ENCODE measurements at regions not wholly inside any gene's neighbourhood (a gene's known extent, or its start where the extent isn't known, plus 50 kb on each side); places are given as distances from the start of the nearest gene placed in this dataset.

- no peak for TF ChIP-seq EZH2 (optimal IDR thresholded peaks at IDR 0.05; ENCODE audit: low read depth, low read length)
- H3K27ac ChIP-seq (ENCODE audit: low read length): no peak overlapping the region
- H4K20me1 ChIP-seq (ENCODE audit: insufficient read depth, low read length): no peaks in the 10 kb centered on the region
- no peak for DNase-seq
- H3K9ac ChIP-seq (ENCODE audit: low read length): no peak overlapping the region
- no peaks in the 10 kb centered on the region for H3K9me3 ChIP-seq (replicated peaks; ENCODE audit: insufficient read depth, low read length)
- no peaks in the 10 kb centered on the region for H3F3A ChIP-seq (ENCODE audit: insufficient read depth, low read length)
- H3K9me2 ChIP-seq (replicated peaks; ENCODE audit: insufficient read depth, low read length): no peaks in the 10 kb centered on the region
- no peaks in the 10 kb centered on the region for H3K79me2 ChIP-seq (ENCODE audit: low read length)
- H3K4me2 ChIP-seq (ENCODE audit: low read depth, low read length): no peak overlapping the region
- no peak overlapping the region for H3K4me3 ChIP-seq (ENCODE audit: low read length)
- H3K27me3 ChIP-seq (replicated peaks; ENCODE audit: insufficient read depth, low read length): no peaks in the 10 kb centered on the region
- H2AFZ ChIP-seq (ENCODE audit: low read length): no peak overlapping the region
- H3K4me1 ChIP-seq (ENCODE audit: low read length): no peaks in the 10 kb centered on the region
- H3K36me3 ChIP-seq (replicated peaks; ENCODE audit: insufficient read depth, low read length): no peaks in the 10 kb centered on the region
Measured at GRCh38 chr22:47342446-47342845, 580.0 kb downstream of the TBC1D22A start.

GRCh38 chr22:47341464-47341863 lies 579.0 kb downstream of the TBC1D22A start:
- Histone ChIP-seq H3K36me3 (replicated peaks; ENCODE audit: insufficient read depth, low read length) (no peaks in the 10 kb centered on the region), H3K9me2 (replicated peaks; ENCODE audit: insufficient read depth, low read length) (no peaks in the 10 kb centered on the region), H3K4me1 (ENCODE audit: low read length) (peaks cover 6% of the 10 kb centered on the region), H2AFZ (ENCODE audit: low read length) (no peak overlapping the region), H3K9ac (ENCODE audit: low read length) (no peak overlapping the region), H3K9me3 (replicated peaks; ENCODE audit: insufficient read depth, low read length) (no peaks in the 10 kb centered on the region), H4K20me1 (ENCODE audit: insufficient read depth, low read length) (no peaks in the 10 kb centered on the region), H3F3A (ENCODE audit: insufficient read depth, low read length) (no peaks in the 10 kb centered on the region), H3K4me2 (ENCODE audit: low read depth, low read length) (no peak overlapping the region), H3K27ac (ENCODE audit: low read length) (no peak overlapping the region), H3K27me3 (replicated peaks; ENCODE audit: insufficient read depth, low read length) (no peaks in the 10 kb centered on the region), H3K4me3 (ENCODE audit: low read length) (no peak overlapping the region), H3K79me2 (ENCODE audit: low read length) (no peaks in the 10 kb centered on the region)
- DNase-seq: no peak
- no peak for TF ChIP-seq CTCF (IDR thresholded peaks at IDR 0.05; ENCODE audit: low read length)
- no peak for TF ChIP-seq EZH2 (optimal IDR thresholded peaks at IDR 0.05; ENCODE audit: low read depth, low read length)
- TF ChIP-seq EZH2phosphoT487 (IDR thresholded peaks at IDR 0.05; ENCODE audit: low read length): no peak

GRCh38 chr22:47340851-47341436 lies 578.5 kb downstream of the TBC1D22A start:
- Histone ChIP-seq H3K9ac (ENCODE audit: low read length) (no peak overlapping the region), H3K4me2 (ENCODE audit: low read depth, low read length) (no peak overlapping the region), H3K9me3 (replicated peaks; ENCODE audit: insufficient read depth, low read length) (no peaks in the 10 kb centered on the region), H2AFZ (ENCODE audit: low read length) (no peak overlapping the region), H3K4me1 (ENCODE audit: low read length) (peaks cover 6% of the 10 kb centered on the region), H3K4me3 (ENCODE audit: low read length) (no peak overlapping the region), H3K79me2 (ENCODE audit: low read length) (no peaks in the 10 kb centered on the region), H3K27ac (ENCODE audit: low read length) (no peak overlapping the region), H3F3A (ENCODE audit: insufficient read depth, low read length) (no peaks in the 10 kb centered on the region), H4K20me1 (ENCODE audit: insufficient read depth, low read length) (no peaks in the 10 kb centered on the region), H3K9me2 (replicated peaks; ENCODE audit: insufficient read depth, low read length) (no peaks in the 10 kb centered on the region), H3K27me3 (replicated peaks; ENCODE audit: insufficient read depth, low read length) (no peaks in the 10 kb centered on the region), H3K36me3 (replicated peaks; ENCODE audit: insufficient read depth, low read length) (no peaks in the 10 kb centered on the region)
- TF ChIP-seq EZH2phosphoT487 (IDR thresholded peaks at IDR 0.05; ENCODE audit: low read length) (no peak), EZH2 (optimal IDR thresholded peaks at IDR 0.05; ENCODE audit: low read depth, low read length) (no peak), CTCF (IDR thresholded peaks at IDR 0.05; ENCODE audit: low read length) (no peak)
- no peak for DNase-seq

GRCh38 chr22:47337161-47337621 lies 574.7 kb downstream of the TBC1D22A start:
- Histone ChIP-seq H4K20me1 (ENCODE audit: insufficient read depth, low read length) (no peaks in the 10 kb centered on the region), H3K9me2 (replicated peaks; ENCODE audit: insufficient read depth, low read length) (no peaks in the 10 kb centered on the region), H3K27ac (ENCODE audit: low read length) (peak overlapping the region; percentile 28; the same call in 1 of the 2 replicates), H3K4me3 (ENCODE audit: low read length) (peak overlapping the region; percentile 27), H3K79me2 (ENCODE audit: low read length) (no peaks in the 10 kb centered on the region), H3F3A (ENCODE audit: insufficient read depth, low read length) (no peaks in the 10 kb centered on the region), H3K9ac (ENCODE audit: low read length) (peak overlapping the region; percentile 5; the same call in 1 of the 2 replicates), H3K4me1 (ENCODE audit: low read length) (peaks cover 11% of the 10 kb centered on the region), H3K36me3 (replicated peaks; ENCODE audit: insufficient read depth, low read length) (no peaks in the 10 kb centered on the region), H3K4me2 (ENCODE audit: low read depth, low read length) (peak overlapping the region; percentile 53), H3K27me3 (replicated peaks; ENCODE audit: insufficient read depth, low read length) (no peaks in the 10 kb centered on the region), H3K9me3 (replicated peaks; ENCODE audit: insufficient read depth, low read length) (no peaks in the 10 kb centered on the region), H2AFZ (ENCODE audit: low read length) (peak overlapping the region; percentile 14)
- TF ChIP-seq EZH2phosphoT487 (IDR thresholded peaks at IDR 0.05; ENCODE audit: low read length) (no peak), EZH2 (optimal IDR thresholded peaks at IDR 0.05; ENCODE audit: low read depth, low read length) (no peak), CTCF (IDR thresholded peaks at IDR 0.05; ENCODE audit: low read length) (no peak)
- DNase-seq: peak; percentile 89

All from MM.1S (cell line).